Endodermal cell (in vitro differentiated cells): ENCODE measurements at regions not wholly inside any gene's neighbourhood (a gene's known extent, or its start where the extent isn't known, plus 50 kb on each side); places are given as distances from the start of the nearest gene placed in this dataset.

Source experiments
- DNase-seq: peaks from one replicate; pipeline ENCODE4 v3.0.0-alpha.2; 2017
- H3K27ac ChIP-seq: 2 replicates; pipeline ENCODE4 v1.5.1; 2013; ENCODE audit warnings: mild to moderate bottlenecking, low read depth, low read length, moderate library complexity
- H3K27me3 ChIP-seq: 2 replicates; pipeline ENCODE4 v1.6.1; 2013; ENCODE audit warnings: mild to moderate bottlenecking, low read length, moderate library complexity; ENCODE audit not compliant: insufficient read depth, control insufficient read depth, poor library complexity, severe bottlenecking
- H3K36me3 ChIP-seq: 2 replicates; pipeline ENCODE4 v1.7.0; 2013; ENCODE audit warnings: mild to moderate bottlenecking, low read length, moderate library complexity; ENCODE audit not compliant: control insufficient read depth, insufficient read depth
- H3K4me1 ChIP-seq: one replicate; pipeline ENCODE4 v1.7.0; 2013; ENCODE audit warnings: low read length; ENCODE audit not compliant: control insufficient read depth, insufficient read depth
- H3K4me3 ChIP-seq: 2 replicates; pipeline ENCODE4 v1.5.1; 2013; ENCODE audit warnings: mild to moderate bottlenecking, low read length, moderate library complexity
- H3K9ac ChIP-seq: 2 replicates; pipeline ENCODE4 v1.6.1; 2013; ENCODE audit warnings: mild to moderate bottlenecking, low read length, moderate library complexity; ENCODE audit not compliant: poor library complexity, severe bottlenecking; ENCODE audit errors: extremely low read depth
- H3K9me3 ChIP-seq: 2 replicates; pipeline ENCODE4 v1.6.1; 2013; ENCODE audit warnings: mild to moderate bottlenecking, low read length, moderate library complexity; ENCODE audit not compliant: control insufficient read depth
- H3K27ac Mint-ChIP-seq: 2 replicates; pipeline ENCODE4 v1.8.0; 2020; ENCODE audit warnings: mixed read lengths
- H3K27me3 Mint-ChIP-seq: 2 replicates; pipeline ENCODE4 v1.8.0; 2021; ENCODE audit warnings: mild to moderate bottlenecking, mixed read lengths; ENCODE audit not compliant: insufficient read depth
- H3K36me3 Mint-ChIP-seq: 2 replicates; pipeline ENCODE4 v1.8.0; 2020; ENCODE audit warnings: low read depth, mixed read lengths
- H3K4me1 Mint-ChIP-seq: 2 replicates; pipeline ENCODE4 v1.8.0; 2020; ENCODE audit warnings: mixed read lengths
- H3K4me3 Mint-ChIP-seq: 2 replicates; pipeline ENCODE4 v1.8.0; 2020; ENCODE audit warnings: mild to moderate bottlenecking, moderate library complexity, mixed read lengths
- H3K9me3 Mint-ChIP-seq: 2 replicates; pipeline ENCODE4 v1.8.0; 2020; ENCODE audit warnings: mild to moderate bottlenecking, mixed read lengths
- CTCF ChIP-seq: fragments of 200-600 bp; sonication (generic); conservative IDR thresholded peaks from 2 replicates; pipeline ENCODE4 v1.5.0; 2021; ENCODE audit warnings: antibody characterized with exemption, mild to moderate bottlenecking
- WGBS, 2 experiments: methylation state at CpG; one replicate each; pipeline versions ENCODE4 v1.1.5 to v1.1.7; 2013; ENCODE audit warnings: missing lambda C conversion rate in 2 of 2, mixed read lengths in 1 of 2; ENCODE audit not compliant: insufficient coverage in 1 of 2, insufficient read length in 1 of 2; 5-methylcytosine and 5-hydroxymethylcytosine counted together

- Histone ChIP-seq H3K27ac (no peak overlapping the region), H3K9me3 (no peaks in the 10 kb centered on the region), H3K4me1 (peaks cover 6% of the 10 kb centered on the region), H3K36me3 (no peaks in the 10 kb centered on the region), H3K27me3 (no peaks in the 10 kb centered on the region), H3K4me3 (no peak overlapping the region), H3K9ac (no peak overlapping the region)
- H3K9me3 Mint-ChIP-seq: no peaks in the 10 kb centered on the region
- DNase-seq: no peak
- no peak overlapping the region for H3K4me3 Mint-ChIP-seq
- no peak for TF ChIP-seq CTCF
- H3K27ac Mint-ChIP-seq: no peak overlapping the region
- H3K36me3 Mint-ChIP-seq: no peaks in the 10 kb centered on the region
- peaks cover 27% of the 10 kb centered on the region for H3K4me1 Mint-ChIP-seq
- no peaks in the 10 kb centered on the region for H3K27me3 Mint-ChIP-seq
- WGBS, 2 experiments: 67 to 92% methylated on average over 2 to 4 of the region's 4 CpGs
These were observed 99.1 kb downstream of the HRH4 start for GRCh38 chr18:24559526-24559925.

GRCh38 chr18:24560511-24560981, 100.1 kb downstream of the HRH4 start:
- Histone ChIP-seq H3K27me3 (no peaks in the 10 kb centered on the region), H3K4me1 (peaks cover 6% of the 10 kb centered on the region), H3K4me3 (no peak overlapping the region), H3K9ac (no peak overlapping the region), H3K36me3 (no peaks in the 10 kb centered on the region), H3K27ac (no peak overlapping the region), H3K9me3 (no peaks in the 10 kb centered on the region)
- DNase-seq: peak; percentile 80
- no peak for TF ChIP-seq CTCF
- H3K27me3 Mint-ChIP-seq: no peaks in the 10 kb centered on the region
- no peaks in the 10 kb centered on the region for H3K36me3 Mint-ChIP-seq
- WGBS, 2 experiments: 56 to 61% methylated on average over 7 of the region's 7 CpGs
- no peak overlapping the region for H3K4me3 Mint-ChIP-seq
- peaks cover 21% of the 10 kb centered on the region for H3K4me1 Mint-ChIP-seq
- H3K9me3 Mint-ChIP-seq: no peaks in the 10 kb centered on the region
- H3K27ac Mint-ChIP-seq: peak overlapping the region; percentile 37

- H3K4me3 ChIP-seq: no peak overlapping the region
- no peak overlapping the region for H3K9ac ChIP-seq
- H3K27ac Mint-ChIP-seq: no peak overlapping the region
- H3K27ac ChIP-seq: no peak overlapping the region
- H3K4me1 ChIP-seq: peaks cover 6% of the 10 kb centered on the region
- H3K4me1 Mint-ChIP-seq: peaks cover 21% of the 10 kb centered on the region
- 76 to 83% methylated on average over 6 to 8 of the region's 8 CpGs for WGBS, 2 experiments
- H3K4me3 Mint-ChIP-seq: no peak overlapping the region
- TF ChIP-seq CTCF: no peak
- no peaks in the 10 kb centered on the region for H3K9me3 ChIP-seq
- H3K27me3 ChIP-seq: no peaks in the 10 kb centered on the region
- no peaks in the 10 kb centered on the region for H3K9me3 Mint-ChIP-seq
- H3K27me3 Mint-ChIP-seq: no peaks in the 10 kb centered on the region
- no peak for DNase-seq
- no peaks in the 10 kb centered on the region for H3K36me3 Mint-ChIP-seq
- no peaks in the 10 kb centered on the region for H3K36me3 ChIP-seq
These were observed 101.0 kb downstream of the HRH4 start for GRCh38 chr18:24561369-24561965.
